ENCODE measurements at regions not wholly inside any gene's neighbourhood (a gene's known extent, or its start where the extent isn't known, plus 50 kb on each side); places are given as distances from the start of the nearest gene placed in this dataset.
"Not testable (repeated sequence)": the region's sequence is repeated elsewhere in the genome, so short reads cannot be mapped to it uniquely, and the experiment has no call there.

- no peaks in the 10 kb centered on the region for H3K36me3 Mint-ChIP-seq (ENCODE audit: low read depth)
- no peaks in the 10 kb centered on the region for H3K27me3 Mint-ChIP-seq (ENCODE audit: insufficient read depth)
- no peak overlapping the region for H3K27ac Mint-ChIP-seq
- intact Hi-C loops (cut with micrococcal nuclease): no loop called here
- H3K4me1 Mint-ChIP-seq (ENCODE audit: low read depth): no peaks in the 10 kb centered on the region
- H3K4me3 Mint-ChIP-seq: no peak overlapping the region
- H3K9me3 Mint-ChIP-seq: peaks cover 4% of the 10 kb centered on the region
- no peak for DNase-seq (ENCODE audit: low spot score)
Measured at GRCh38 chr18:39162013-39162827, 1596.6 kb upstream of the CELF4 start.

DNA sequence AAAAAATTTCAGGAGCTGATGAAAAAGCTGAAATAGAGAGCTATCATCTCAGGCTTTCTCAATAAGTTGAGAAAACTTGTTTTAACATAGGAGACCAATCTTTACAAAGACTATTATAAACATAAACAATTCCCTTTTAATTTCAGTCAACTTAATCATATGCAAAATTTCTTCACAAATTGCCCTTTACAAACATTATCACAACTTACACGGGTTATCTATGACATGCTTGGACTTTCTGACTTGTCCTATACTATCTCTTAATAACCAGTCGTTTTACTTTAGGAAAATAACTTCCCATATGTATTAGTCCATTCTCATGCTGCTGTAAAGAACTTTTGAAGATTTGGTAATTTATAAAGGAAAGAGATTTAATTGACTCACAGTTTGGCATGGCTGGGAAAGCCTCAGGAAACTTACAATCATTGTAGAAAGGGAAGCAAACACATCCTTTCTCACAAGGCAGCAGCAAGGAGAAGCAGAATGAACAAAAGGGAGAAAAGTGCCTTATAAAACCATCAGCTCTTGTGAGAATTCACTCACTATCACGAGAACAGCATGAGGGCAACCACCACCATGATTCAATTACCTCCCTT is 1583.7 kb upstream of the CELF4 start:
- no peak overlapping the region for H3K4me3 Mint-ChIP-seq
- peaks cover 13% of the 10 kb centered on the region for H3K9me3 Mint-ChIP-seq
- no peaks in the 10 kb centered on the region for H3K4me1 Mint-ChIP-seq (ENCODE audit: low read depth)
- no peak overlapping the region for H3K27ac Mint-ChIP-seq
- intact Hi-C loops (cut with micrococcal nuclease): no loop called here
- H3K27me3 Mint-ChIP-seq (ENCODE audit: insufficient read depth): no peaks in the 10 kb centered on the region
- no peaks in the 10 kb centered on the region for H3K36me3 Mint-ChIP-seq (ENCODE audit: low read depth)
- DNase-seq (ENCODE audit: low spot score): no peak

GRCh38 chr18:39134255-39134654 is 1568.7 kb upstream of the CELF4 start:
- Mint-ChIP-seq H3K27ac (no peak overlapping the region), H3K9me3 (peaks cover 11% of the 10 kb centered on the region), H3K4me3 (no peak overlapping the region), H3K4me1 (ENCODE audit: low read depth) (no peaks in the 10 kb centered on the region), H3K27me3 (ENCODE audit: insufficient read depth) (no peaks in the 10 kb centered on the region), H3K36me3 (ENCODE audit: low read depth) (no peaks in the 10 kb centered on the region)
- no peak for DNase-seq (ENCODE audit: low spot score)
- intact Hi-C loops (cut with micrococcal nuclease): no loop called here

- H3K36me3 Mint-ChIP-seq (ENCODE audit: low read depth); intact Hi-C loops (cut with micrococcal nuclease); H3K4me3 Mint-ChIP-seq: not testable (repeated sequence)
Measured at GRCh38 chr18:39127538-39127937, 1561.9 kb upstream of the CELF4 start.

GRCh38 chr18:39113790-39114189 is 1548.2 kb upstream of the CELF4 start:
- no peaks in the 10 kb centered on the region for H3K9me3 Mint-ChIP-seq
- no peaks in the 10 kb centered on the region for H3K36me3 Mint-ChIP-seq (ENCODE audit: low read depth)
- H3K27ac Mint-ChIP-seq: no peak overlapping the region
- intact Hi-C loops (cut with micrococcal nuclease): no loop called here
- DNase-seq (ENCODE audit: low spot score): no peak
- H3K4me1 Mint-ChIP-seq (ENCODE audit: low read depth): no peaks in the 10 kb centered on the region
- H3K4me3 Mint-ChIP-seq: no peak overlapping the region
- H3K27me3 Mint-ChIP-seq (ENCODE audit: insufficient read depth): no peaks in the 10 kb centered on the region

More at GRCh38 chr18:39127538-39127937, 1561.9 kb upstream of the CELF4 start:
- not testable (repeated sequence) for H3K27ac Mint-ChIP-seq; H3K4me1 Mint-ChIP-seq (ENCODE audit: low read depth); DNase-seq (ENCODE audit: low spot score); H3K27me3 Mint-ChIP-seq (ENCODE audit: insufficient read depth)
- H3K9me3 Mint-ChIP-seq: peaks cover 12% of the 10 kb centered on the region

- H3K9me3 Mint-ChIP-seq: no peaks in the 10 kb centered on the region
- no peak overlapping the region for H3K4me3 Mint-ChIP-seq
- no peaks in the 10 kb centered on the region for H3K36me3 Mint-ChIP-seq (ENCODE audit: low read depth)
- no peaks in the 10 kb centered on the region for H3K4me1 Mint-ChIP-seq (ENCODE audit: low read depth)
- intact Hi-C loops (cut with micrococcal nuclease): no loop called here
- DNase-seq (ENCODE audit: low spot score): no peak
- no peaks in the 10 kb centered on the region for H3K27me3 Mint-ChIP-seq (ENCODE audit: insufficient read depth)
- H3K27ac Mint-ChIP-seq: no peak overlapping the region
Measured at GRCh38 chr18:39105104-39105503, 1539.5 kb upstream of the CELF4 start.

DNA sequence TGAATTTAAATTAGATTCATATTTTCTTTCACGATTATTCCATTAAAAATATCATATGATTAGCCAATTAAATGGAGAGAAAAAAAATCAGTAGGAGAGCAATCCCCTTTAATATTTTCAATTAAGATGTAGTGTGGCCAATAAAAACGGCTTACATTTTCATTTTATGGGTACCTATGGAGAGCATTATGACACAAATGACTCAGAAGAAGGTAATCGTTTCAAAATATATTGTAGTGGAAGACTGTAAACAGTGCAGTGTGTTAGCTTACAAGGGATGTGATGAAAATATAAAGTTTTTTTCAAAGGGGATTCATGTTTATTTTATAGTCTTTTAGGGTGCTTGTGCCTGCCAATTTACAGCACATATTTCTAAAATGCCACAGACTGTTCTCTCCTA is 1507.4 kb upstream of the CELF4 start:
- Mint-ChIP-seq H3K9me3 (peaks cover 7% of the 10 kb centered on the region), H3K27ac (no peak overlapping the region), H3K36me3 (ENCODE audit: low read depth) (no peaks in the 10 kb centered on the region), H3K4me1 (ENCODE audit: low read depth) (no peaks in the 10 kb centered on the region), H3K4me3 (no peak overlapping the region), H3K27me3 (ENCODE audit: insufficient read depth) (no peaks in the 10 kb centered on the region)
- intact Hi-C loops (cut with micrococcal nuclease): no loop called here
- DNase-seq (ENCODE audit: low spot score): no peak

GRCh38 chr18:39062426-39062825 is 1496.8 kb upstream of the CELF4 start:
- Mint-ChIP-seq H3K9me3 (peaks cover 8% of the 10 kb centered on the region), H3K36me3 (ENCODE audit: low read depth) (no peaks in the 10 kb centered on the region), H3K4me1 (ENCODE audit: low read depth) (no peaks in the 10 kb centered on the region), H3K4me3 (no peak overlapping the region), H3K27me3 (ENCODE audit: insufficient read depth) (no peaks in the 10 kb centered on the region), H3K27ac (no peak overlapping the region)
- intact Hi-C loops (cut with micrococcal nuclease): no loop called here
- no peak for DNase-seq (ENCODE audit: low spot score)

- no peak overlapping the region for H3K4me3 Mint-ChIP-seq
Measured at GRCh38 chr18:39058386-39059000, 1492.9 kb upstream of the CELF4 start.

GRCh38 chr18:39057423-39058064 is 1491.9 kb upstream of the CELF4 start:
- no peaks in the 10 kb centered on the region for H3K36me3 Mint-ChIP-seq (ENCODE audit: low read depth)
- H3K9me3 Mint-ChIP-seq: peaks cover 5% of the 10 kb centered on the region
- H3K27ac Mint-ChIP-seq: no peak overlapping the region
- H3K4me3 Mint-ChIP-seq: no peak overlapping the region
- intact Hi-C loops (cut with micrococcal nuclease): no loop called here
- DNase-seq (ENCODE audit: low spot score): no peak
- H3K27me3 Mint-ChIP-seq (ENCODE audit: insufficient read depth): no peaks in the 10 kb centered on the region
- H3K4me1 Mint-ChIP-seq (ENCODE audit: low read depth): no peaks in the 10 kb centered on the region

More at GRCh38 chr18:39058386-39059000, 1492.9 kb upstream of the CELF4 start:
- Mint-ChIP-seq H3K36me3 (ENCODE audit: low read depth) (no peaks in the 10 kb centered on the region), H3K27me3 (ENCODE audit: insufficient read depth) (no peaks in the 10 kb centered on the region), H3K4me1 (ENCODE audit: low read depth) (no peaks in the 10 kb centered on the region), H3K27ac (no peak overlapping the region), H3K9me3 (peaks cover 8% of the 10 kb centered on the region)
- no peak for DNase-seq (ENCODE audit: low spot score)
- intact Hi-C loops (cut with micrococcal nuclease): no loop called here

- H3K36me3 Mint-ChIP-seq (ENCODE audit: low read depth): no peaks in the 10 kb centered on the region
- H3K4me1 Mint-ChIP-seq (ENCODE audit: low read depth): no peaks in the 10 kb centered on the region
- DNase-seq (ENCODE audit: low spot score): no peak
- no peaks in the 10 kb centered on the region for H3K9me3 Mint-ChIP-seq
- H3K4me3 Mint-ChIP-seq: no peak overlapping the region
- intact Hi-C loops (cut with micrococcal nuclease): no loop called here
- no peaks in the 10 kb centered on the region for H3K27me3 Mint-ChIP-seq (ENCODE audit: insufficient read depth)
- no peak overlapping the region for H3K27ac Mint-ChIP-seq
Measured at GRCh38 chr18:39053571-39053970, 1488.0 kb upstream of the CELF4 start.

GRCh38 chr18:39051013-39051412 is 1485.4 kb upstream of the CELF4 start:
- DNase-seq (ENCODE audit: low spot score): no peak

GRCh38 chr18:39039813-39040212 is 1474.2 kb upstream of the CELF4 start:
- no peaks in the 10 kb centered on the region for H3K27me3 Mint-ChIP-seq (ENCODE audit: insufficient read depth)
- intact Hi-C loops (cut with micrococcal nuclease): no loop called here
- no peaks in the 10 kb centered on the region for H3K9me3 Mint-ChIP-seq
- no peaks in the 10 kb centered on the region for H3K4me1 Mint-ChIP-seq (ENCODE audit: low read depth)
- H3K27ac Mint-ChIP-seq: no peak overlapping the region
- H3K36me3 Mint-ChIP-seq (ENCODE audit: low read depth): no peaks in the 10 kb centered on the region
- no peak for DNase-seq (ENCODE audit: low spot score)
- H3K4me3 Mint-ChIP-seq: no peak overlapping the region

More at GRCh38 chr18:39051013-39051412, 1485.4 kb upstream of the CELF4 start:
- H3K4me1 Mint-ChIP-seq (ENCODE audit: low read depth): no peaks in the 10 kb centered on the region
- no peaks in the 10 kb centered on the region for H3K9me3 Mint-ChIP-seq
- no peaks in the 10 kb centered on the region for H3K27me3 Mint-ChIP-seq (ENCODE audit: insufficient read depth)
- H3K4me3 Mint-ChIP-seq: no peak overlapping the region
- H3K27ac Mint-ChIP-seq: no peak overlapping the region
- H3K36me3 Mint-ChIP-seq (ENCODE audit: low read depth): no peaks in the 10 kb centered on the region
- intact Hi-C loops (cut with micrococcal nuclease): no loop called here

All from activated T-helper 1 cell treated with anti-CD3 and anti-CD28 coated beads, Interleukin-12 subunit alpha, Interleukin-12 subunit beta, Interleukin-2, Interleukin-4 antibody, amounts not matched to agents 30 ng/mL and 10 ng/mL and 1 ng/mL, durations not matched to agents 14 hours and 24 hours and 36 hours (primary cell).